ENCODE measurements at regions not wholly inside any gene's neighbourhood (a gene's known extent, or its start where the extent isn't known, plus 50 kb on each side); places are given as distances from the start of the nearest gene placed in this dataset.

- no peak overlapping the region for H3K56ac ChIP-seq (ENCODE audit: insufficient read length, low read depth, low read length)
- no peak overlapping the region for H2AFZ ChIP-seq (ENCODE audit: low read length)
- H3K27ac Mint-ChIP-seq = no peak overlapping the region
- no peak overlapping the region for H3K4ac ChIP-seq (ENCODE audit: low read depth, low read length)
- H3K4me2 ChIP-seq (ENCODE audit: insufficient read depth, insufficient read length, low read length) = no peak overlapping the region
- H2BK15ac ChIP-seq (ENCODE audit: low read depth, low read length) = no peak overlapping the region
- H3K36me3 Mint-ChIP-seq (ENCODE audit: insufficient read depth in 1 of 3, low read depth in 3 of 3) = no peaks in the 10 kb centered on the region; a peak in 1 of 7 replicates
- no peak for TF ChIP-seq CTCF (conservative IDR thresholded peaks at IDR 0.05)
- H3K4me1 Mint-ChIP-seq = no peaks in the 10 kb centered on the region
- no peak overlapping the region for H4K91ac ChIP-seq (ENCODE audit: insufficient read length, low read depth, low read length)
- no peak overlapping the region for H3K27ac ChIP-seq (ENCODE audit: insufficient read length, low read depth, low read length)
- no peaks in the 10 kb centered on the region for H3K79me2 ChIP-seq (ENCODE audit: insufficient read depth, low read length)
- H3K14ac ChIP-seq (ENCODE audit: insufficient read depth, low read length) = no peak overlapping the region
- no peaks in the 10 kb centered on the region for H3K27me3 ChIP-seq (ENCODE audit: insufficient read depth, low read length)
- H3K18ac ChIP-seq (ENCODE audit: insufficient read length, low read depth, low read length) = no peak overlapping the region
- peaks cover 52 to 76% of the 10 kb centered on the region in 2 experiments for H3K9me3 Mint-ChIP-seq
- H3K4me3 Mint-ChIP-seq = no peak overlapping the region
- H4K8ac ChIP-seq (replicated peaks; ENCODE audit: insufficient read length, low read depth, low read length) = no peak overlapping the region
- no peak for DNase-seq
- no peak overlapping the region for H2AK5ac ChIP-seq (ENCODE audit: insufficient read length, low read length)
- H2BK20ac ChIP-seq (ENCODE audit: low read depth, low read length, poor library complexity, severe bottlenecking) = no peak overlapping the region
- no peak overlapping the region for H2BK120ac ChIP-seq (ENCODE audit: low read depth, low read length, poor library complexity, severe bottlenecking)
- no peak overlapping the region for H3T11ph ChIP-seq (ENCODE audit: low read length)
- H3K4me1 ChIP-seq (ENCODE audit: insufficient read depth, low read length) = no peaks in the 10 kb centered on the region
- H2BK12ac ChIP-seq (ENCODE audit: insufficient read length, low read depth, low read length) = no peak overlapping the region
- no peaks in the 10 kb centered on the region for H3K27me3 Mint-ChIP-seq (ENCODE audit: low read depth)
- H3K79me1 ChIP-seq (ENCODE audit: insufficient read depth, low read depth, low read length, poor library complexity, severe bottlenecking) = no peaks in the 10 kb centered on the region
- no peak overlapping the region for H2BK5ac ChIP-seq (ENCODE audit: insufficient read length, low read length)
- no CpG with 5 or more reads among the region's 3 CpGs for WGBS (ENCODE audit: extremely low coverage, insufficient read length, low lambda C conversion rate)
- H3K23me2 ChIP-seq (ENCODE audit: insufficient read length, low read depth, low read length, poor library complexity, severe bottlenecking) = no peaks in the 10 kb centered on the region
- no peak overlapping the region for H4K5ac ChIP-seq (ENCODE audit: insufficient read length, low read depth, low read length)
- peaks cover 22% of the 10 kb centered on the region for H3K9me3 ChIP-seq (ENCODE audit: control insufficient read depth, low read depth, low read length)
- H4K20me1 ChIP-seq (ENCODE audit: control insufficient read depth, insufficient read depth, insufficient read length) = no peaks in the 10 kb centered on the region
- no peak overlapping the region for H3K23ac ChIP-seq (ENCODE audit: insufficient read length, low read depth, low read length)
- H3K9ac ChIP-seq (ENCODE audit: extremely low read depth, insufficient read length, low read length) = no peak overlapping the region
Measured at GRCh38 chrX:106246511-106246910, 78.4 kb downstream of the PWWP3B start.

Measured in H9 (cell line).